ENCODE measurements at regions not wholly inside any gene's neighbourhood (a gene's known extent, or its start where the extent isn't known, plus 50 kb on each side); places are given as distances from the start of the nearest gene placed in this dataset.

GRCh38 chr7:10192074-10192473 lies 781.6 kb upstream of the PHF14 start:
- H3K27ac ChIP-seq (ENCODE audit: low read depth, low read length): no peak overlapping the region
- no peaks in the 10 kb centered on the region for H3K4me1 ChIP-seq (ENCODE audit: control insufficient read depth in 1 of 2, insufficient read depth in 2 of 2, low read length in 2 of 2)
- H3K79me2 ChIP-seq (ENCODE audit: insufficient read depth, low read length): no peaks in the 10 kb centered on the region
- no TSS peak for BruUV-seq (replicated peaks)
- H3K27me3 ChIP-seq (ENCODE audit: insufficient read depth, low read length): no peaks in the 10 kb centered on the region
- no peak overlapping the region for H3K4me2 ChIP-seq (ENCODE audit: low read length)
- no peaks in the 10 kb centered on the region for H4K20me1 ChIP-seq (ENCODE audit: insufficient read depth)
- no peaks in the 10 kb centered on the region for H3K9me2 ChIP-seq (ENCODE audit: insufficient read depth)
- intact Hi-C loops (cut with micrococcal nuclease): no loop called here
- DNase-seq (ENCODE audit: low read depth, low spot score) (no peak), ATAC-seq (no peak)
- H2AFZ ChIP-seq (ENCODE audit: low read depth, low read length, poor library complexity, severe bottlenecking): no peak overlapping the region
- no peak overlapping the region for H3K4me3 ChIP-seq (replicated peaks in 1 of 2; ENCODE audit: low read depth in 1 of 2, low read length in 2 of 2)
- no peaks in the 10 kb centered on the region for H3K36me3 ChIP-seq (ENCODE audit: control insufficient read depth in 1 of 2, insufficient read depth in 2 of 2, low read length in 2 of 2)
- H3K9me3 ChIP-seq (ENCODE audit: control insufficient read depth in 1 of 2, insufficient read depth in 1 of 2, low read depth in 1 of 2, low read length in 2 of 2): peaks cover 0 to 9% of the 10 kb centered on the region in 2 experiments; a peak in 1 of 4 replicates
- TF ChIP-seq CEBPB (IDR thresholded peaks at IDR 0.05; ENCODE audit: low read depth) (no peak), ZFX (IDR thresholded peaks at IDR 0.05) (no peak), ATF3 (IDR thresholded peaks at IDR 0.05) (no peak), ELF1 (IDR thresholded peaks at IDR 0.05; ENCODE audit: borderline replicate concordance, low read depth) (no peak), YY1 (IDR thresholded peaks at IDR 0.05; ENCODE audit: extremely low read depth, insufficient replicate concordance, low read depth, low read length) (no peak), JUND (IDR thresholded peaks at IDR 0.05) (no peak), RAD21 (IDR thresholded peaks at IDR 0.05; ENCODE audit: low read depth) (no peak), SRF (IDR thresholded peaks at IDR 0.05; ENCODE audit: low read depth) (no peak), REST (IDR thresholded peaks at IDR 0.05; ENCODE audit: low read depth) (no peak), POLR2AphosphoS5 (IDR thresholded peaks at IDR 0.05; ENCODE audit: low read depth, low read length) (no peak), SIN3A (IDR thresholded peaks at IDR 0.05; ENCODE audit: low read depth) (no peak), EZH2phosphoT487 (IDR thresholded peaks at IDR 0.05; ENCODE audit: borderline replicate concordance) (no peak)
- POLR2A ChIA-PET: no interaction called here
- CTCF ChIA-PET: no interaction called here
- RAD21 ChIA-PET (ENCODE audit: low non-redundant PET in 1 of 2, low total read pairs in 2 of 2, uncharacterized antibody in 2 of 2, unreplicated experiment in 2 of 2): no interaction called here
- no peak overlapping the region for H3K9ac ChIP-seq (ENCODE audit: low read length)
